Right renal cortex interstitium (tissue), 3 donors: ENCODE measurements at regions not wholly inside any gene's neighbourhood (a gene's known extent, or its start where the extent isn't known, plus 50 kb on each side); places are given as distances from the start of the nearest gene placed in this dataset.

Experiments
- DNase-seq, 3 donors: peaks; one replicate each; pipeline ENCODE4 v3.0.0-alpha.2; 2013; ENCODE audit warnings: low read depth in 3 of 3, low spot score in 2 of 3

GRCh38 chr3:177300039-177300833 is 103.0 kb upstream of the TBL1XR1 start:
- peak; percentile 70 to 86 (median 72) for DNase-seq

- DNase-seq: no peak
These were observed 103.6 kb upstream of the TBL1XR1 start for GRCh38 chr3:177300842-177301241.

- no peak for DNase-seq
These were observed 109.0 kb upstream of the TBL1XR1 start for GRCh38 chr3:177306252-177306651.

GRCh38 chr3:177307391-177307790 is 110.1 kb upstream of the TBL1XR1 start:
- no peak for DNase-seq

GRCh38 chr3:177307826-177308225 is 110.5 kb upstream of the TBL1XR1 start:
- no peak for DNase-seq

GRCh38 chr3:177308286-177308685 is 111.0 kb upstream of the TBL1XR1 start:
- no peak for DNase-seq

- no peak for DNase-seq
These were observed 111.6 kb upstream of the TBL1XR1 start for GRCh38 chr3:177308911-177309310.

GRCh38 chr3:177312491-177312890 is 115.2 kb upstream of the TBL1XR1 start:
- DNase-seq: no peak

- no peak for DNase-seq
These were observed 117.6 kb upstream of the TBL1XR1 start for GRCh38 chr3:177314897-177315296.

- no peak for DNase-seq
These were observed 120.0 kb upstream of the TBL1XR1 start for GRCh38 chr3:177317247-177317646.

GRCh38 chr3:177318559-177318958 is 121.3 kb upstream of the TBL1XR1 start:
- no peak for DNase-seq

GRCh38 chr3:177320765-177321247 is 123.5 kb upstream of the TBL1XR1 start:
- DNase-seq: no peak

GRCh38 chr3:177321819-177322218 is 124.5 kb upstream of the TBL1XR1 start:
- DNase-seq: no peak

GRCh38 chr3:177322881-177323280 is 125.6 kb upstream of the TBL1XR1 start:
- no peak for DNase-seq

GRCh38 chr3:177329854-177330253 is 132.6 kb upstream of the TBL1XR1 start:
- DNase-seq: no peak

- no peak for DNase-seq
These were observed 133.5 kb upstream of the TBL1XR1 start for GRCh38 chr3:177330779-177331178.

- DNase-seq: no peak
These were observed 134.0 kb upstream of the TBL1XR1 start for GRCh38 chr3:177331203-177331835.

- no peak for DNase-seq
These were observed 135.7 kb upstream of the TBL1XR1 start for GRCh38 chr3:177332955-177333354.

- DNase-seq: no peak
These were observed 136.5 kb upstream of the TBL1XR1 start for GRCh38 chr3:177333533-177334520.

- no peak for DNase-seq
These were observed 137.5 kb upstream of the TBL1XR1 start for GRCh38 chr3:177334803-177335202.

GRCh38 chr3:177335728-177336127 is 138.4 kb upstream of the TBL1XR1 start:
- DNase-seq: no peak
